Suppressor macrophage treated with lipopolysaccharide for 4 hours (primary cell): ENCODE measurements at regions not wholly inside any gene's neighbourhood (a gene's known extent, or its start where the extent isn't known, plus 50 kb on each side); places are given as distances from the start of the nearest gene placed in this dataset.
"Not testable (repeated sequence)": the region's sequence is repeated elsewhere in the genome, so short reads cannot be mapped to it uniquely, and the experiment has no call there.

ENCODE experiments used
- DNase-seq: peaks from one replicate; pipeline ENCODE4 v3.0.0-alpha.2; 2020

DNA sequence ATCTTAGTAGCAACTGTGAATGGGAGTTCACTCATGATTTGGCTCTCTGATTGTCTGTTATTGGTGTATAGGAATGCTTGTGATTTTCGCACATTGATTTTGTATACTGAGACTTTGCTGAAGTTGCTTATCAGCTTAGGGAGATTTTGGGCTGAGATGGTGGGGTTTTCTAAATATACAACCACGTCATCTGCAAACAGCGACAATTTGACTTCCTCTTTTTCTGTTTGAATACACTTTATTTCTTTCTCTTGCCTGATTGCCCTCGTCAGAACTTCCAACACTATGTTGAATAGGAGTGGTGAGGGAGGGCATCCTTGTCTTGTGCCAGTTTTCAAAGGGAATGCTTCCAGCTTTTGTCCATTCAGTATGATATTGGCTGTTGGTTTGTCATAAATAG is 1883.1 kb upstream of the TENM3 start:
- not testable (repeated sequence) for DNase-seq

DNA sequence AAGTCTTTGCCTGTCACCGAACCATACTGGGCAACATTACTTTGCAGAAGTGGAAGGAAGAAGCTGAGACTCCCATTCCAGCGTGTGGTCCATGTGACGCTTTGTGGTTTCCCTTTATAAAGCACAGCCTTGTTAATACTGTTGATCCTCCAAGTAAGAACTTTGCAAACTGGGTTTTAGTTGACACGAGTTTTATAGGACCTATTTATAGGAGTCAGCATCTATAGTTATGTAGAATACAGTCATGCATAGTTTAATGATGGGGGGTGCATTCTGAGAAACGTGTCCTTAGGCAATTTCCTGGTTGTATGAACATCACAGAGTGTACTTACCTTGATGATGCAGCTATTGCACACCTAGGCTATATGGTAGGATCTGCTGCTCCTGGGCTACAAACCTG is 1879.4 kb upstream of the TENM3 start:
- DNase-seq = no peak

- no peak for DNase-seq
Observed at GRCh38 chr4:180372691-180373090, 1870.5 kb upstream of the TENM3 start.

DNA sequence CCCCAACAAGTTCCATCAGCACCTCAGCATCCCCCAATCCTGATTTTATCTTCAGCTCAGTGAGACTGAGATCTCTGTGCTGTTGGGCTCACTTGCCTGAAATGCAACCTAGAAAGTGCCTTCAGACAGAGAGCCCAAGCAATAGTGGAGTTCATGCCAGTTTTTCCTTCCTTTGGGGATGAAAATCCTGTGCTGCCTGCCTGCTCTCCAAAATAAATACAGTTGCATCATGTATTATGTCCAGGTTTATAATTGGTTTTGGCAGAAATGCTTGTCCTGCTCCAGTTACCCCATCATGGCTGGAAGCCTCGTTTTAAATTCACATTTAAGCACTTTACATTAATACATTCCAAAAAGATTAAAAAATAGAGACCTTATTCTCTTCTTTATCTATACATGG is 1865.5 kb upstream of the TENM3 start:
- no peak for DNase-seq

GRCh38 chr4:180380733-180381132 is 1862.5 kb upstream of the TENM3 start:
- DNase-seq = no peak

DNA sequence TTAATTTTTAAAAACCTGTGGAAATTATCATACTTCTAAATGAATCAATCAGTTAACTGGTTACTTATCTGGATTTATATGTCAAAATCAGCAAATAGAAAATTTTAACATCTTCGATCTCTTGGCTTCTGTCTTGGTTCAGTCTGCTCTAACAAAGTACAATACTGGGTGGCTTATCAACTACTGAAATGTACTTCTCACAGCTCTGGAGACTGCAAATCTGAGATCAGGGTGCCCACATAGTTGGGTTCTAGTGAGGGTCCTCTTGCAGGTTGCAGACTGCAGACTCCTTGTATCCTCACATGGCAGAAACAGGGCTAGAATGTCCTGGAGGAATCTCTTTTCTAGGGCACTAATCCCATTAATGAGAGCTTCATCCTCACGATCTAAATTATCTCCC is 1851.6 kb upstream of the TENM3 start:
- no peak for DNase-seq

DNA sequence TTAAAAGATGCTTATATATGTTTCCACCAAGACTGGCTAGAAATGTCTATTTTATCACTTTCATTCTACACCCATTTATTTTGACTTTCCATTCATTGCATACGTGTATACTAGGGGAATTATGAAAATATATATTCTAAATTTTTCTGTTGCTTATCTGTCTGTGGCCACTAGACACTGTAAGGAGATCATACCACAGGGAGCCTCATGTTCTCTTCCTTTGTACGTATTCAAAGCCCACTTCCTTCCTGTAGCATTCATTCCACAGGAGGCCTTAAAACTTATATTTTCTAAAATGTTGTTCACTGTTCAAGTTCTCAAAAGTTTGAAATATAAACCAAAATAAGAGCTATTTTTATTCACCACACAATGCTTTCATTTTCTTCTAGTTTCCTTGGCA is 1848.9 kb upstream of the TENM3 start:
- no peak for DNase-seq

DNA sequence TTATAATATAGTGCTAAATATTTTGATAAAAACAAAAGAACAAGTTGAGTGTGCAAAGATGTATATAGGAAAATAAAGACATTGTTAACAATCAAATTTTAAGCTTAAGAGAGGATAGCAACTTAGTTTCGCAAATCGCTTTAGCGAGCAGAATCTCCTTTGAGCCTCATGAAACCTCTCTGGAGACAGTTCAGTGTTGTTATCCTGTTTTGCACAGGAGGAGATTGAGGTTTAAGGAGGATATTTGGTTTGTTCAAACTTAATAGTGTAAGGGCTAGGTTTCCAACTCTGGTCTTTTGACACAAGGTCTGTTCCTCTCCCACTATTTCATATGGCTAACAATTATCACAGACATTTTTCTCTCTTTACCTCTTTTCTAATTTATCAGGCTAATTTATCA is 1848.5 kb upstream of the TENM3 start:
- DNase-seq = no peak

- DNase-seq = no peak
Observed at GRCh38 chr4:180398564-180398963, 1844.6 kb upstream of the TENM3 start.

DNA sequence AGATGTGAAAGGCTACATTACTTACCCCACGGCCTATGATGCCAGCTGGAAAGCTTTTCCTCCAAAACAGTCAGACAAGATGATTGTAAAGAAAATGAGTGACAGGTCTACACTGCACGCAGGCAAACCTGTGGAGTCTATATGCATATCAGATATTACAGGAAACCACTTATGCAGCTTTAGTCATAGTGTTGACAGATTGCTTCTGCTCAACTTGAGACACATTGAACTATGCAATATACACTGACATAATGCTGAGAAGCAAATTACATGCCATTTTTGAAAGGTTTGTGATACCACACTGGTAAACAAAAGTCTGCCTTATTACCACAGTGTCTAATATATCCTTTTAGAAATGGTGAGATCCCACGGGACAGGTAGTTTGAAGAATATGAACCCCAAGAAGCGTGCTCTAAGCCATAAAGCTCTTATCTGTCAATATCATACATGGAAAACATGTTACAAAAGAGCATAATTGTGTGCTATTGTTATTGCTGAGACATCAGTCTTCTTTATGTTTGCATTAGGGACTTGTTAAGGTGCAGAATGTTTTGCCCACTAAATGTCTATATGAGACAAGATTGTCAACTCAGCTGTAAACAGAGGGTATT is 1835.8 kb upstream of the TENM3 start:
- no peak for DNase-seq

- DNase-seq = no peak
Observed at GRCh38 chr4:180418819-180419531, 1824.2 kb upstream of the TENM3 start.

DNA sequence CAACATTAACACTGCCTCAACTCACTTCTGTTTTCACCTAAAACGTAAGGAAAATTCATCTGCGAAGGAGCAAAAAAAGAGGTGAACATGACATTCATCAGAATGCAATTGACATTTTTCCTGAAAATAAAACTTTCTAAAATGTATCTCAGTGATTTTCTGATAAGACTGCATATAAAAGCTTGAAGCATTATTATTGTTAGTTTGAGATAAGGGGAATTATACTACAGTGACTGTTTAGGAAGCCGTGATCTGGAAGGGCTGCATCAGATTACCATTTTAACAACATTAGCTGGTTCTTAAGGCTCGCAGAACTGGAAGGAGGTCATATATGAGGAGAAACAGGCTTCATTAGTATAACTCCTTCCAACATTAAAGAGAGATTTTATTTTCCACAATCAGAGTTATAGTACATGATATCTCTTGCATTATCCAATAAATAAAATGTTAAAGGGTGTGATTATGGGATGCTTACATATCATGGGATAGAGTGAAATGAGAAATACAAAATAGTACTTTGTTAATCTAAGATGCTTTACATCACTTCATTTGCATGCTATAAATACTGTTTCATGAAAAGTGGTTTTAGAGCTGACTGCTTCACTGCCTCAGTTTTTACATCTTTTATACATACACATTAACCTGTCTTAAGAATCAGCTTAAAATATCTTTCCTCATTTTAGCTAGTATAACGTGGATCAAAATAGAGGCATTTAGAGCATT is 1820.1 kb upstream of the TENM3 start:
- DNase-seq = no peak

- no peak for DNase-seq
Observed at GRCh38 chr4:180423712-180424057, 1819.5 kb upstream of the TENM3 start.

DNA sequence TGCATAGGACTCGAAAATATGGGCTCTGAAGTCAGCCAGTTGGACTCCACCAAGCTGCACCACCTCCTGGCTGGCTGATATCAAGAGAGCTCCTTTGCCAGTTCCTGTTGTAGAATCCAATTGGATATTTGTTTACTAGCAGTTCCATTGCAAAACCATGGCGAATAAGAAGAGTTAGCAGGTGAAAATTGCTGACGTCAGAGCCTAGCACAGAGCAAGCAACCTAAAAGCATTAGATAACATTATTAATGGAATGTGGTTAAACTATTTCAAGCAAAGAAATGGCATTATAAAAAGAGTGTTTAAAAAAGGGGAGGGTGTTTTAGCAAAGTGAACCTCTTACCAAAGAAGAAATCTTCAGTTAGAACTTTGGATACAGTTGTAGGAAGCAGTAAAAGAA is 1816.3 kb upstream of the TENM3 start:
- DNase-seq = no peak

- no peak for DNase-seq
Observed at GRCh38 chr4:180430283-180430682, 1812.9 kb upstream of the TENM3 start.

DNA sequence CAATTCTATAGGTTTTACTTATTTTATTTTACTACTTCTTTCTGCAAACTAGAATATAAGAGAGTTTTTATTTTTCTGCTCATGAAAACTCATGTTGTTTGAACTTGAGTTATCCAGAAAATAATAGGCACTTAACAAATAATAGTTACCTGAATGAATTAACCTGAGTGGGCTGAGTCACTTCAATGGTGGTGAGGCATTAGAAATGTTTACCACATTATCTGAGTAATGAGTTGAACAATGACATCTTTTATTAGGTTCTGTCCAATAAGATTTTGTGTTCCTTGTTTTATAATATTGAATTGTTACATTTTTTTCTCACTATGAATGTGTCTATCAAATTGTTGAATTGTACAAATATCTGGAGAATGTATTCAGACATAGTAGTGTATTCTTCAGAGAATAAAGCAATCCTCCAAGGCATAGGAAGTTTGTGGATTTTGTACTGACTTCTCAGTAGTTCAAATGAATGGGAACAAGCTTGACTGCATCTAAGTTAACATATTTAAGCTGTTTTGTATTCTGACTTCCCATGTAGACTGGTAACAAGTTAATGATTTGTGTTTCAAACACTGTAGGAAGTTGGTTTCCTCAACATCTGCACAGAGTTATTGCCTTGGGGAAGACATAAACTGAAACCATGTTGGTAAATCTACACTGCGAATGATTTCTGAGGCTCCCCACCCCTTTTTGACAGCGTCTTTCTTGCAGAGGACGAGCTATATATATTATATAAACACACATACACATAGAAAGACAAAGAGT is 1808.9 kb upstream of the TENM3 start:
- DNase-seq = no peak

DNA sequence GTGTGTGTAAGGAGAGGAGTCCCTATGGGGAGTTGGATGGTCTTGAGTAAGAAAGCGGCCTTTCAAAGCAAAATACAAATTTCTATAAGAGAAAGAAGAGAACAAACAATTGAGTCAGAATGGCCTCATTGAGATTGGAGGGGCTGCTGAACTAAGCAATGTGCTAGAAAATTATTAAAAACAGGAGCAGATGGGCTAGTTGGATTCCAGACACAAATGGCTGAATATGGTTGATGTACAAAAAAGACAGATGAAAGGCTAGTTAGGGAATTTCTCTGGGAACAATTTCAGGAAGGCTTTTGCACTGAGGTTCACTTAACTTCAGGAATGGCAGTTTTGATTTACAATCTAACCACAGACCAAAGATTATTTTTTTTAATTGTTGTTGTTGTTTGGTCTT is 1806.8 kb upstream of the TENM3 start:
- no peak for DNase-seq

DNA sequence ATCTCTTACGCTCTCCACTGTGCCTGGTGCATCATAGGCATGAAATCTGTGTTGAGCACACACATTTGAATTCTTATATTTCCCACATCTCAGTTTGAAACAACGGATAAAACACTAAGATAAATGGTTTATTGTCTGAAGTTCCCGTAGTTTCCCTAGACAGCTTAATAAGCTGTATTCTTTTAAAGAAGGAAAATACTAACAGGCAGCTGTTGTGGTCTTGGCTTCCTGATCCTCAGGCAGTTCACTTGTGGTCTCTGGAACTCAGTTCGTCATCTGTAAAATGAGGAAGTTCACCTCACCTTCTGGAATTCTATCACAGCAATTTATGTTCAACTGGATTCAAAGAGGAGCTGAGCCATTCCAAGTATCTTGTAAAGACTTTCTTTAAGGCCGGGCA is 1805.6 kb upstream of the TENM3 start:
- DNase-seq = no peak

DNA sequence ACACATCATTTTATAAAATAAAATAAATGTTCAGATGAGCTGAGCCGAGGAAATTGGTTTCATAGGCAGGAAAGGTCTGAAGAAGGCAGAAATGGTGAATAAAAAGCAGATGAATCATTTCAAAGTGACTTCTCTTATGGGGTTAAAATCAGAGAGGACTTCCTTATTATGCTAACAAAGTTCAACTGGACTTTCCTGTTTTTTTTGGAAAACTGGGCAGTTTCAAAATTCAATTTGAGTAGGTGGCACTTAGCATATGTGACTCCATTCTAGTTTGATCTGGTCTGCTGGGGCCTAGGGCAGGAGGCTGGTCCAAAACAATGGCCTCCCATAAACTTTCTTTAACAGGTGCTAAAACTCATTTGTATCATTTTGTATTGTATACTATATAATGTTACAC is 1794.9 kb upstream of the TENM3 start:
- DNase-seq = peak; percentile 14

GRCh38 chr4:180449395-180449956 is 1793.7 kb upstream of the TENM3 start:
- peak; percentile 13 for DNase-seq

DNA sequence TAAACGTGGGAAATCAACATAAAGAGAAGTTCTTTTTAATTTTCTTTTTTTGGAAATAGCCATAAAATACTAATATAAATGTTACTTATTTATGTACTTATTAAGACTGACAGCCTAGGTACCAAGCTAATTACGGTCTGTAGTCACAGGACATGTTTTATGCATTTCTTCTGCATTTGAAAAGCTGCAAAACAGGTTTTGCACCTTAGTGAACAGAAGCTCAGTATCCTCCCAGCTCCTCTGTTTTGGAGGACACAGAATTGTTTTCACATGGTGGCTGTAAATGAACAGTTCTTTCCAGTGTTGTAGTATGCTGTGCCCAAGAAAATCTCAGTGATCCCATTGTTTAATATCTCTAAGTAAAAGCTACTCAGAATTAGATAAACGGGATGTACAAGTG is 1788.0 kb upstream of the TENM3 start:
- DNase-seq = no peak

DNA sequence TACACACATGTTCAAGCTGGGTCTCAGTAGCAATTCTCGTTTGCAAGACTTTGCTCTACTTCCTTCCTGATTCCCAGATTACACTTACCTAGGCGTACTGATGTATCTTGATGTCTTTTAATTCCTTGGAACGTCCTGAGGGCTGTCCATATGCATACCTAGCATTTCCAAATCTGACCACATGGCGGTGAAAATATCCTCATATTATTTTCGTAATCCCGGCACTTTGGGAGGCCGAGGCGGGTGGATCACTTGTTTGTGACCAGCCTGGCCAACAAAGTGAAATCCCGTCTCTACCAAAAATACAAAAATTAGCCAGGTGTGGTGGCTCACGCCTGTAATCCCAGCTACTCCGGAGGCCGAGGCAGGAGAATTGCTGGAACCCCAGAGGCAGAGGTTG is 1786.3 kb upstream of the TENM3 start:
- DNase-seq = no peak

- no peak for DNase-seq
Observed at GRCh38 chr4:180462116-180462515, 1781.1 kb upstream of the TENM3 start.
